A204.1 (cell line): ENCODE measurements at regions not wholly inside any gene's neighbourhood (a gene's known extent, or its start where the extent isn't known, plus 50 kb on each side); places are given as distances from the start of the nearest gene placed in this dataset.
"Not testable (repeated sequence)": the region's sequence is repeated elsewhere in the genome, so short reads cannot be mapped to it uniquely, and the experiment has no call there.

Source experiments
- FAIRE-seq: peaks from 2 replicates; lab custom pipeline; 2012; peaks lifted over from hg19 to GRCh38; lab: Jason Lieb, UNC

DNA sequence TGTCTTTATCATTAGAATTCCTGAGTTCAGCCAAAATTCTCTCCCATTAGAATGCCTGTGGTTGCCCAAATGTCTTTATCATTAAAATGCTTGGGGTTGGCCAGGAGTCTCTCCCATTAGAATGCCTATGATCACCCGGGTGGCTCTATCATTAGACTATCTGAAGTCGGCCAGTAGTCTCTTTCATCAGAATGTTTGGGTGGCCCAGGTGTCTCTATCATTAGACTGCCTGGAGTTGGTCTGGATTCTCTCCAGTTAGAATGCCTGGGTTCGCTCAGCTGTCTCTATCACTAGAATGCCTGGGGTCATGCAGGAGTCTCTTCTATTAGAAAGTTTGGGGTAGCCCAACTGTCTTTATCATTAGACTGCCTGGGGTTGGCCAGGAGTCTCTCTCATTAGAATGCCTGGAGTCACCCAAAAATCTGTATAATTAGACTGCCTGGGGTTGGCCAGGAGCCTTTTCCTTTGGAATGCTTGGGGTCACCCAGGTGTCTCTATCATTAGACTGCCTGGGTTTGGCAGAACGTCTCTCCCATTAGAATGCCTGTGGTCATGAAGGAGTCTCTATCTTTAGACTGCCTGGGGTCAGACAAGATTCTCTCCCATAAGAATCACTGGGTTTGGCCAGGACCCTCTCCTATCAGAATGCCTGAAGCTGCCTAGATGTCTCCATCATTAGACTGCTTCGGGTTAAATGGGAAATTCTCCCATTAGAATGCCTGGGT lies 1478.3 kb downstream of the UQCRFS1 start:
- FAIRE-seq = no peak

GRCh38 chr19:27733551-27734266 lies 1479.2 kb downstream of the UQCRFS1 start:
- no peak for FAIRE-seq

GRCh38 chr19:27729332-27729731 lies 1483.6 kb downstream of the UQCRFS1 start:
- no peak for FAIRE-seq

GRCh38 chr19:27722625-27723024 lies 1490.3 kb downstream of the UQCRFS1 start:
- no peak for FAIRE-seq

GRCh38 chr19:27720155-27720554 lies 1492.8 kb downstream of the UQCRFS1 start:
- no peak for FAIRE-seq

GRCh38 chr19:27719034-27719433 lies 1493.9 kb downstream of the UQCRFS1 start:
- no peak for FAIRE-seq

DNA sequence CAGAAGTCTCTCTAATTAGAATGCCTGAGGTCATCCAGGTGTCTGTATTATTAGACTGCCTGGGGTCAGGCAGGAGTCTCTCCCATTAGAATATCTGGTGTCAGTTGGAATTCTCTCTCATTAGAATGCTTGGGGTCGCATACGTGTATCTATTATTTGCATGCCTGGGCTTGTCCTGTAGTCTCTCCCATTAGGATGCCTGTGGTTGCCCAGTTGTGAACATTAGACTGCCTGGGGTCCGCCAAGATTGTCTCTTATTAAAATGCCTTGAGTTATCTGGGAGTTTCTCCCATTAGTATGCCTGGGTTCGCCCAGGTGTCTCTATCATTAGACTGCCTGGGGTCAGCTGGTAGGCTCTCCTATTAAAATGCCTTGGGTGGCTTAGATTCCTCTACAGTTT lies 1494.7 kb downstream of the UQCRFS1 start:
- FAIRE-seq = no peak

GRCh38 chr19:27717825-27718224 lies 1495.1 kb downstream of the UQCRFS1 start:
- no peak for FAIRE-seq

DNA sequence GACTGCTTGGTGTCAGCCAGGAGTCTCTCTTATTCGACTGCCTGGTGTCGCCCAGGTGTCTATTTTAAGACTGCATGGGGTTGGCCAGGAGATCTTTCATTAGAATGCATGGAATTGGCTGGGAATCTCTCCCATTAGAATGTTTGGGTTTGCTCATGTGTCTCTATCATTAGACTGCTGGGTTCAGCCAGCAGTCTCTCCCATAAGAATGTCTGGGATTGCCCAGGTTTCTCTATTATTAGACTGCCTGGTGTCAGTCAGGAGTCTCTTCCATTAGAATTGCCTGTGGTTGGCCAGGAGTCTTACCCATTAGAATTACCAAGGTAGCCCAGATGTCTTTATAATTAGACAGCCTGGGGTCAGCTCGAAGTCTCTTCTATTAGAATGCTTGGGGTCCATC lies 1496.0 kb downstream of the UQCRFS1 start:
- FAIRE-seq = no peak

DNA sequence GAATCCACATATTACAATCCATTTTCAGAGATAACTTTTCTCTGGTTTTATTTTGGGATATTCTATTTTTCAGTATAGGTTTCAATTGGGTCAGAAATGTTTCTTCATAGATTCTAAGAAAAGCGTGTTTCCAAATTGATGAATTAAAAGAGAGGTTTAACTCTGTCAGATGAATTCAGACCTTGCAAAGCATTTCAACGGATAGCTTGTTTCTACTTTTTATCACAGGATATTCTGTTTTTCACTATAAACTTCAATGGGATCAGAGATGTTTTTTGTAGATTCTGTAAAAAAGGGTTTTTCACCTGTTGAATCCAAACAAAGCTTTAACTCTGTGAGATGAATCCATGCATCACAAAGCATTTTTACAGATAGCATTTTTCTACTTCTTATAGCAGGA lies 1498.1 kb downstream of the UQCRFS1 start:
- no peak for FAIRE-seq

- FAIRE-seq = no peak
Measured at GRCh38 chr19:27709496-27709895, 1503.5 kb downstream of the UQCRFS1 start.

DNA sequence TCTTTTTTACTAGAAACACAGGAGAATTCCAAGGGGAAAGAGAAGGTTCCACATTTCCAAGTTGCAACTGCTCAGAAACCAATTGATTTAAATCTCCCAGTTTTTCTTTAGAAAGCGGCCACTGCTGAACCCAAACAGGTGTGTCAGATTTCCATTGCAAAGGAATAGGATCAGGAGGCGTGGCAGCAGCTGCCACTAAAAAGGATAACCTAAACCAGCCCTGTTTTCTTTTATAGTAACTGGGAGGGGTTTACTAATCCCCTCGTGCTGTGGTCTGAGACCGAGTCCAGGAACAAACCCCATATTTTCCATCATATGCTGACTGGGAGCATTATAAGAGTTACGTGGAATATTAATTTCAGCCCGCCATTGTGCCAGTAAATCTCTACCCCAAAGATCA lies 1504.0 kb downstream of the UQCRFS1 start:
- FAIRE-seq = not testable (repeated sequence)

- not testable (repeated sequence) for FAIRE-seq
Measured at GRCh38 chr19:27707026-27707425, 1505.9 kb downstream of the UQCRFS1 start.

DNA sequence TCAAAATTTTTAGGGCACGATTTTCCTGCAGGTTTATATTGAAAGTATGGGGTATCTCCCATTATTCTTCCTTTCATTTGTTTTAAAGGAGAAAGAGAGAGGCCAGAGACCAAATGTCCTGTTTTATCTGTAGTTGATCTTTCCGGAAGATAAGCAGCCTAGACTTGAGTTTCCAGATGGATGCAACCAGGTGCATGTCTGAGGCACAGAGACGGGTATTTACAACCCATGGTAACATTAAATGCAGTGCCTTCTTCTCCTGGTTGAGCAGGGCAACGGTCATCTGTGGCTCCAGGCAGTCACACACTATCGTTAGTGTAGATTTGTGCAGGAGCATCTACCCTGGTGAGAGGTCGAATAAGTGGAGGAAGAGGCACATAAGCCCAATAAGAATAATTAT lies 1507.1 kb downstream of the UQCRFS1 start:
- FAIRE-seq = no peak

- no peak for FAIRE-seq
Measured at GRCh38 chr19:27694361-27695055, 1518.4 kb downstream of the UQCRFS1 start.

GRCh38 chr19:27691991-27692390 lies 1521.0 kb downstream of the UQCRFS1 start:
- no peak for FAIRE-seq

GRCh38 chr19:27689734-27690241 lies 1523.2 kb downstream of the UQCRFS1 start:
- FAIRE-seq = no peak

DNA sequence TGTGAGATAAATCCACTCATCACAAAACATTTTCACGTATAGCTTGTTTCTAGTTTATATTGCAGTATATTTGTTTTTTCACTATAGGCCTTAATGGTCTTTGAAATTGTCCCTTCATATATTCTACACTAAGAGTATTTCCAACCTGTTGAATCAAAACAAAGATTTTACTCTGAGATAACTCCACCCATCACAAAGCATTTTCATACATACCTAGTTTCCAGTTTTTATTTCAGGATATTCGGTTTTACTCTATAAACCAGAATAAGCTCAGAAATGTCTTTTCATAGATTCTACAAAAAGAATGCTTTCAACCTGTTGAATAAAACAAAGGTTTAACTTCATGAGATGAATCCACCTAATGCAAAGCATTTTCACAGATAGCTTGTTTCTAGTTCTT lies 1528.7 kb downstream of the UQCRFS1 start:
- FAIRE-seq = no peak

DNA sequence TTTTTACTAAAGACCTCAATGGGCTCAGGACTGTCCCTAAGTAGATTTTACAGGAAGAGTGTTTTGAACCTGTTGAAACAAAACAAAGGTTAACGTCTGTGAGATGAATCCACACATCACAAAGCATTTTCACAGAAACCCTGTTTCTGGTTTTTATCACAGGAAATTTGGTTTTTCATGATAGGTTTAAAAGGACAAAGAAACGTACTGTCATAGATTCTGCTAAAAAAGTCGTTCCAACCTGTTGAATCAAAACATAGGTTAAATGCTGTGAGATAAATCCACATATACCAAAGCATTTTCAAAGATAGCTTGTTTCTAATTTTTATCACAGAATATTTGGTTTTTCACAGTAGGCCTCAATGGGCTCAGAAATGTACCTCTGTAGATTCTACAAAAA lies 1531.0 kb downstream of the UQCRFS1 start:
- FAIRE-seq = no peak

DNA sequence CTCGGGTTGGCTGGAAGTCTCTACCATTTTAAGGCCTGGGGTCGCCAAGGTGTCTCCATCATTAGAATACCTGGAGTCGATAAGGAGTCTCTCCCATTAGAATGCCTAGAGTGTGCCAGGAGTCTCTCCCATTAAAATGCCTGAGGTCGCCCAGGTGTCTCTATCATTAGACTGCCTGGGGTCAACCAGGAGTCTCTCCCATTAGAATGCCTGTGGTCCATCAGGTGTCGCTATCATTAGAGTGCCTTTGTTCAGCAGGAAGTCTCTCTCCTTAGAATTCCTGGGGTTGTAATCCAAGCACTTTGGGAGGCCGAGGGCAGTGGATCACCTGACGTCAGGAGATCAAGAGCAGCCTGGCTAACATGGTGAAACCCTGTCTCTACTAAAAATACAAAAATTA lies 1533.0 kb downstream of the UQCRFS1 start:
- no peak for FAIRE-seq

GRCh38 chr19:27679399-27679798 lies 1533.6 kb downstream of the UQCRFS1 start:
- FAIRE-seq = no peak

- FAIRE-seq = no peak
Measured at GRCh38 chr19:27676877-27677276, 1536.1 kb downstream of the UQCRFS1 start.

DNA sequence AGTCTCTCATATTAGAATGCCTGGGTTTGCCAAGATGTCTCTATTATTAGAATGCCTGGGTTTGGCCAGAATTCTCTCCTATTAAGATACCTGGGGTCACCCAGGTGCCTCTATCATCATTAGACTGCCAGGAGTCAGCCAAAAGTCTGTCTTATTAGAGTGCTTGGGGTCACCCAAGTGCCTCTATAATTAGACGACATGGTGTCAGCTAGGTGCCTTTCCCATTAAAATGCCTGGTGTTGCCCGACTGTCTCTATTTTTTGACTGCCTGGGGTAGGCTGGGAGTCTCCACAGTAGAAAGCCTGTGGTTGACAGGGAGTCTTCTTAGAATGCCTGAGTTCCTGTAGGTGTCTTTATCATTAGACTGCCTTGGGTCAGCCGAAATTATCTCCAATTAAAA lies 1536.6 kb downstream of the UQCRFS1 start:
- no peak for FAIRE-seq
